ENCODE measurements at regions not wholly inside any gene's neighbourhood (a gene's known extent, or its start where the extent isn't known, plus 50 kb on each side); places are given as distances from the start of the nearest gene placed in this dataset.

- Histone ChIP-seq H3K36me3 (no peaks in the 10 kb centered on the region), H3K9me3 (no peaks in the 10 kb centered on the region), H3K4me1 (no peaks in the 10 kb centered on the region), H3K27me3 (no peaks in the 10 kb centered on the region), H3K4me3 (no peak overlapping the region), H3K27ac (no peak overlapping the region)
- no peak for DNase-seq
- TF ChIP-seq CTCF (IDR thresholded peaks at IDR 0.05) (no peak), POLR2A (IDR thresholded peaks at IDR 0.05) (no peak)
Measured at GRCh38 chr20:12170406-12170805, 252.7 kb downstream of the BTBD3 start.

GRCh38 chr20:12171923-12172524 is 254.3 kb downstream of the BTBD3 start:
- H3K9me3 ChIP-seq = no peaks in the 10 kb centered on the region
- no peak for DNase-seq
- TF ChIP-seq CTCF (IDR thresholded peaks at IDR 0.05) (no peak), POLR2A (IDR thresholded peaks at IDR 0.05) (no peak)
- H3K4me3 ChIP-seq = no peak overlapping the region
- no peaks in the 10 kb centered on the region for H3K27me3 ChIP-seq
- no peaks in the 10 kb centered on the region for H3K36me3 ChIP-seq
- no peaks in the 10 kb centered on the region for H3K4me1 ChIP-seq
- H3K27ac ChIP-seq = no peak overlapping the region

- H3K27me3 ChIP-seq = no peaks in the 10 kb centered on the region
- no peaks in the 10 kb centered on the region for H3K36me3 ChIP-seq
- H3K4me1 ChIP-seq = no peaks in the 10 kb centered on the region
- H3K4me3 ChIP-seq = no peak overlapping the region
- DNase-seq = no peak
- H3K27ac ChIP-seq = no peak overlapping the region
- H3K9me3 ChIP-seq = no peaks in the 10 kb centered on the region
- TF ChIP-seq CTCF (IDR thresholded peaks at IDR 0.05) = no peak
- no peak for TF ChIP-seq POLR2A (IDR thresholded peaks at IDR 0.05)
Measured at GRCh38 chr20:12173347-12174012, 255.8 kb downstream of the BTBD3 start.

- no peak overlapping the region for H3K27ac ChIP-seq
Measured at GRCh38 chr20:12175538-12175937, 257.8 kb downstream of the BTBD3 start.

GRCh38 chr20:12177657-12178293 is 260.1 kb downstream of the BTBD3 start:
- Histone ChIP-seq H3K4me3 (no peak overlapping the region), H3K36me3 (no peaks in the 10 kb centered on the region), H3K27ac (peak overlapping the region in 2 of 4 donors; percentile 11 to 41), H3K4me1 (no peaks in the 10 kb centered on the region), H3K9me3 (no peaks in the 10 kb centered on the region), H3K27me3 (no peaks in the 10 kb centered on the region)
- TF ChIP-seq POLR2A (IDR thresholded peaks at IDR 0.05) (peak in 1 of 2 donors; percentile 61), CTCF (IDR thresholded peaks at IDR 0.05) (peak in 1 of 6 experiments; percentile 8)
- DNase-seq = peak in 1 of 3 donors; percentile 60

More at GRCh38 chr20:12175538-12175937, 257.8 kb downstream of the BTBD3 start:
- H3K4me1 ChIP-seq = no peaks in the 10 kb centered on the region
- no peaks in the 10 kb centered on the region for H3K27me3 ChIP-seq
- peak in 1 of 3 donors; percentile 47 for DNase-seq
- H3K9me3 ChIP-seq = no peaks in the 10 kb centered on the region
- no peak for TF ChIP-seq CTCF (IDR thresholded peaks at IDR 0.05)
- no peak for TF ChIP-seq POLR2A (IDR thresholded peaks at IDR 0.05)
- no peaks in the 10 kb centered on the region for H3K36me3 ChIP-seq
- H3K4me3 ChIP-seq = no peak overlapping the region
